Peyer's patch (tissue), 4 donors: ENCODE measurements at regions not wholly inside any gene's neighbourhood (a gene's known extent, or its start where the extent isn't known, plus 50 kb on each side); places are given as distances from the start of the nearest gene placed in this dataset.

ENCODE experiments used
- DNase-seq, 3 donors: peaks; one replicate each; pipeline ENCODE4 v3.0.0-alpha.2; 2017 to 2019
- H3K27ac ChIP-seq, 4 donors: fragments of 200-600 bp; sonication (generic); one replicate each; pipeline ENCODE4 v1.5.1; 2016 to 2019
- H3K27me3 ChIP-seq, 2 donors: fragments of 200-600 bp; sonication (generic); one replicate each; pipeline ENCODE4 v1.5.1; 2019
- H3K36me3 ChIP-seq, 3 donors: fragments of 200-600 bp; sonication (generic); one replicate each; pipeline ENCODE4 v1.5.1; 2016 to 2019
- H3K4me1 ChIP-seq, 4 donors: fragments of 200-600 bp; sonication (generic); one replicate each; pipeline ENCODE4 v1.5.1; 2016 to 2019
- H3K4me3 ChIP-seq, 4 donors: fragments of 200-600 bp; sonication (generic); 1 replicate in 3 of 4; 2 replicates in 1 of 4; pipeline ENCODE4 v1.5.1; 2016 to 2019; ENCODE audit warnings: mild to moderate bottlenecking in 1 of 4
- H3K9me3 ChIP-seq, 4 donors: fragments of 200-600 bp; sonication (generic); one replicate each; pipeline ENCODE4 v1.5.1; 2016 to 2019; ENCODE audit warnings: mild to moderate bottlenecking in 1 of 4
- CTCF ChIP-seq, 6 experiments: fragments of 450-650 bp in 4 of 6; fragments of 200-600 bp in 2 of 6; sonication (generic) in 1 of 6; IDR thresholded peaks; one replicate each; pipeline ENCODE4 v1.5.1; 2017 to 2019; ENCODE audit warnings: antibody characterized with exemption in 6 of 6, mild to moderate bottlenecking in 3 of 6, moderate library complexity in 1 of 6
- POLR2A ChIP-seq, 2 donors: fragments of 450-650 bp; IDR thresholded peaks; one replicate each; pipeline ENCODE4 v1.5.1; 2017; ENCODE audit warnings: antibody characterized with exemption in 2 of 2, mild to moderate bottlenecking in 2 of 2, moderate library complexity in 2 of 2

- Histone ChIP-seq H3K4me1 (no peaks in the 10 kb centered on the region), H3K27ac (no peak overlapping the region), H3K27me3 (no peaks in the 10 kb centered on the region), H3K4me3 (no peak overlapping the region), H3K36me3 (no peaks in the 10 kb centered on the region), H3K9me3 (no peaks in the 10 kb centered on the region)
- no peak for DNase-seq
- TF ChIP-seq CTCF (IDR thresholded peaks at IDR 0.05) (no peak), POLR2A (IDR thresholded peaks at IDR 0.05) (no peak)
Measured at GRCh38 chr14:55773984-55774545, 194.1 kb downstream of the KTN1 start.

- no peak for DNase-seq
- TF ChIP-seq CTCF (IDR thresholded peaks at IDR 0.05) (no peak), POLR2A (IDR thresholded peaks at IDR 0.05) (no peak)
- no peaks in the 10 kb centered on the region for H3K27me3 ChIP-seq
- H3K27ac ChIP-seq = no peak overlapping the region
- H3K4me1 ChIP-seq = no peaks in the 10 kb centered on the region
- no peak overlapping the region for H3K4me3 ChIP-seq
- H3K9me3 ChIP-seq = no peaks in the 10 kb centered on the region
- no peaks in the 10 kb centered on the region for H3K36me3 ChIP-seq
Measured at GRCh38 chr14:55777877-55778276, 197.9 kb downstream of the KTN1 start.

- Histone ChIP-seq H3K36me3 (no peaks in the 10 kb centered on the region), H3K27me3 (no peaks in the 10 kb centered on the region), H3K4me3 (no peak overlapping the region), H3K4me1 (no peaks in the 10 kb centered on the region), H3K9me3 (no peaks in the 10 kb centered on the region), H3K27ac (peak overlapping the region in 1 of 4 donors; percentile 9)
- no peak for TF ChIP-seq CTCF (IDR thresholded peaks at IDR 0.05)
- no peak for TF ChIP-seq POLR2A (IDR thresholded peaks at IDR 0.05)
- DNase-seq = no peak
Measured at GRCh38 chr14:55780156-55780946, 200.3 kb downstream of the KTN1 start.

GRCh38 chr14:55781046-55781445 lies 201.0 kb downstream of the KTN1 start:
- H3K4me1 ChIP-seq = no peaks in the 10 kb centered on the region
- no peaks in the 10 kb centered on the region for H3K9me3 ChIP-seq
- no peaks in the 10 kb centered on the region for H3K27me3 ChIP-seq
- no peaks in the 10 kb centered on the region for H3K36me3 ChIP-seq
- H3K27ac ChIP-seq = peak overlapping the region in 1 of 4 donors; percentile 9
- TF ChIP-seq POLR2A (IDR thresholded peaks at IDR 0.05) (no peak), CTCF (IDR thresholded peaks at IDR 0.05) (no peak)
- DNase-seq = no peak
- H3K4me3 ChIP-seq = no peak overlapping the region

GRCh38 chr14:55782166-55782565 lies 202.2 kb downstream of the KTN1 start:
- H3K36me3 ChIP-seq = no peaks in the 10 kb centered on the region
- no peak overlapping the region for H3K4me3 ChIP-seq
- TF ChIP-seq CTCF (IDR thresholded peaks at IDR 0.05) (no peak), POLR2A (IDR thresholded peaks at IDR 0.05) (no peak)
- no peak overlapping the region for H3K27ac ChIP-seq
- no peak for DNase-seq
- H3K9me3 ChIP-seq = no peaks in the 10 kb centered on the region
- no peaks in the 10 kb centered on the region for H3K4me1 ChIP-seq
- H3K27me3 ChIP-seq = no peaks in the 10 kb centered on the region
